ENCODE measurements at regions not wholly inside any gene's neighbourhood (a gene's known extent, or its start where the extent isn't known, plus 50 kb on each side); places are given as distances from the start of the nearest gene placed in this dataset.

DNA sequence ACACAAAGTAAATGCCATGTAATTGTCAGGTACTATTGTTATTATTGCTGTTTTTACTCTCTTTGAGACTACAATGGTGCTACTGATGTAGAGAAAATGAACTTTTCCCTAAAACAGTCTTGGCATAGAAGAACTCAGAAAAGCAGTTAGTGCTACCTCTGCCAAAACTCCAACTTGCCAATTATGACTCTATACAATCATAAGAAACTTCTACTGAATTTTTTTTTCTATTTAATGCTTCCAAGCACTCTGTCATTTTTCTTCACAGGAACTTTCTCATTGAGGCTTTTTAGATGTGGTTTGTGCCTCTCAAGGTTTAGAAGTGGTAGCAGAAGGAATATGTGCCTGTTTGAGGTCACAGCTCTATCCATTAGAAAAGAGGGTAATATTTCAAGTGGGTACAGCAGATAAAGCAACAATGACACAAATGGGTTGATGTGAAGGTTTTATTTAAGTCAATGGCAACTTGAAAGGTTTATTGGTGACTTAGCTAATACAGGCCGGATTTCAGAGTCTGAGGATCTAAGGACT is 64.0 kb upstream of the FERD3L start:
- no peak for DNase-seq (ENCODE audit: low spot score)

DNA sequence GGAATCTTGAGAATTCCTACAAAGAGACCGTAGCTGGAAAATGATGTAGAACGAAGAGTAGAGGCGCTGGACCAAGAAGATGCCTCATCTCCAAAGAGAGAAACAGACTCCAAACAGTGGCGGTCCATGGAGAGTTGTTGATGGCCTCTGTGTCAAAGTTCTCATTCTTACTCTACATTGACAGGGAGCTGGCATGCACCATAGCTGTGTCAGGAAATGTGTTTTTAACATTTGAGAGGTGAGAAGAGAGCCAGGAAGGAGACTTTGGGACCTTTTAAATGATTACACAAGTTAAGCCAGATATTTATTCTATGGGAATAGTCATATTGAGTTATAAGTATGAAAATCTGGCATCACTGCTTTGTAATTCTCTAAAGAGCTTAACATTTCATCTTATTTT is 61.5 kb upstream of the FERD3L start:
- no peak for DNase-seq (ENCODE audit: low spot score)

DNA sequence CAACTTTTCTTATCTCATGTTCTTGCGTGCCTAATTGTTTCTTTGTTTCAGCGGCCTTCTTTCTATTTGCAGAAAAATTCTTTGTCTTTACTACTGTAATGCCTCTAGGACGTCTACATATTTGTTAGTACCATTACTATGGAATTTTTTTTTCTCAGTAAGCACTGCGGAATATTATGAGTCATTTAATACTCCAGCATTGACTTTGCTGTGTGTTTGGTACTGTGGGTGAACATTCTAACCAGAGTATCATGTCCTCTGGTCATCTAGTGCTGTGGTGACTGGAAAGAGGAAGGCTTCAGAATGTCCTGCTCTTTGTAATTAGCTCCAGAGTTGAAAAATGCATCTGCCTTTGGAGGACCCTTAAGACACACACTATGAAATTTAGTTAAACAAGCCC is 58.5 kb upstream of the FERD3L start:
- DNase-seq (ENCODE audit: low spot score): no peak

DNA sequence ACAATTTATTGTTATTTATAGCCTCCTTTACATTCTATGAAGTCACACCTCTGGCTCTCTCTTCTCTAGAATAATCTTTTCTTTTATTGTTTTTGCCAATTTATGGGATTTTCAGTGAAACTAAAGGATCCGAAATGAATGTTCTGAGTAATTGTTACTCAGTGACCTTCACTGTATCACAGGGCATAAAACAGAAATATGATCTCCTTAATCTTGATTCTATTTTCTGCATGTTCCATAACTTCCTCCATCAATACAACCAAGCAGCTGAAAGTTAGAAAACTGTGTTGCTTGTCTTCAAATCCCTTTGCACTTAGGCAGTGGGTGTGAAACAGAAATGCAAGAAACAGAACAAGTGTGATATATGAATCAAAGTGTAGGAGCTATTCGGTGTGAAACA is 57.4 kb upstream of the FERD3L start:
- no peak for DNase-seq (ENCODE audit: low spot score)

Measured in A172 (cell line).